ENCODE measurements at regions not wholly inside any gene's neighbourhood (a gene's known extent, or its start where the extent isn't known, plus 50 kb on each side); places are given as distances from the start of the nearest gene placed in this dataset.

GRCh38 chr5:8865266-8865665 is 680.6 kb downstream of the SEMA5A start:
- TF ChIP-seq, protein P1, sequence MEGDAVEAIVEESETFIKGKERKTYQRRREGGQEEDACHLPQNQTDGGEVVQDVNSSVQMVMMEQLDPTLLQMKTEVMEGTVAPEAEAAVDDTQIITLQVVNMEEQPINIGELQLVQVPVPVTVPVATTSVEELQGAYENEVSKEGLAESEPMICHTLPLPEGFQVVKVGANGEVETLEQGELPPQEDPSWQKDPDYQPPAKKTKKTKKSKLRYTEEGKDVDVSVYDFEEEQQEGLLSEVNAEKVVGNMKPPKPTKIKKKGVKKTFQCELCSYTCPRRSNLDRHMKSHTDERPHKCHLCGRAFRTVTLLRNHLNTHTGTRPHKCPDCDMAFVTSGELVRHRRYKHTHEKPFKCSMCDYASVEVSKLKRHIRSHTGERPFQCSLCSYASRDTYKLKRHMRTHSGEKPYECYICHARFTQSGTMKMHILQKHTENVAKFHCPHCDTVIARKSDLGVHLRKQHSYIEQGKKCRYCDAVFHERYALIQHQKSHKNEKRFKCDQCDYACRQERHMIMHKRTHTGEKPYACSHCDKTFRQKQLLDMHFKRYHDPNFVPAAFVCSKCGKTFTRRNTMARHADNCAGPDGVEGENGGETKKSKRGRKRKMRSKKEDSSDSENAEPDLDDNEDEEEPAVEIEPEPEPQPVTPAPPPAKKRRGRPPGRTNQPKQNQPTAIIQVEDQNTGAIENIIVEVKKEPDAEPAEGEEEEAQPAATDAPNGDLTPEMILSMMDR (IDR thresholded peaks at IDR 0.05) = no peak
- TF ChIP-seq POLR2A (IDR thresholded peaks at IDR 0.05) = no peak
